Erythroblast (primary cell): ENCODE measurements at regions not wholly inside any gene's neighbourhood (a gene's known extent, or its start where the extent isn't known, plus 50 kb on each side); places are given as distances from the start of the nearest gene placed in this dataset.

ENCODE experiments used
- GATA1 ChIP-seq: IDR thresholded peaks from 2 replicates; pipeline ENCODE4 v1.6.1; 2011; ENCODE audit warnings: low read depth, mild to moderate bottlenecking, control low read depth, low read length, moderate library complexity
- POLR2A ChIP-seq: IDR thresholded peaks from 2 replicates; pipeline ENCODE4 v1.6.1; 2011; ENCODE audit warnings: mild to moderate bottlenecking, low read length

DNA sequence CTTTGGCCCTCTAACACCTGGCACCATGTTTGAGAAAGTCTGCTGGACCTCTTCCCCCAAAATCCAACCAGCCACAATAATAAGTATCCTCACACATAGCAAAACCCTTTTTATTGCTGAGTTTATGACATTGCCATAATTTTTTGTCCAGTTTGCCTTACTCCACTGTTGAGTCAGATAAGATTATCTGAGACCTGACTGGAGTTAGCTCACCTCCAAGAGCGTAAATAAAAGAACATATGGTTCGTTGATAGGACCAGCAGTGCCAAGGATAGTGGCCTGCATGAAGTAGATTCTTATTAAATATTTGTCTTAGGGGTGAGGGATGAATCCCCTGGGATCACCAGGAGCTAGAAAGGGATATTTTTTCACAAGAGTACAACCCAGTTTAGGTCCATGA is 510.6 kb upstream of the MPDZ start:
- no peak for TF ChIP-seq POLR2A
- TF ChIP-seq GATA1: no peak
